Stomach (tissue), 4 donors: ENCODE measurements at regions not wholly inside any gene's neighbourhood (a gene's known extent, or its start where the extent isn't known, plus 50 kb on each side); places are given as distances from the start of the nearest gene placed in this dataset.

Experiments used
- CTCF ChIP-seq, 7 experiments: fragments of 450-650 bp in 4 of 7; fragments of 200-600 bp in 3 of 7; sonication (generic) in 3 of 7; IDR thresholded peaks; one replicate each; pipeline ENCODE4 v1.5.1; 2016 to 2019; ENCODE audit warnings: antibody characterized with exemption in 7 of 7, control low read depth in 2 of 7, mild to moderate bottlenecking in 1 of 7
- EP300 ChIP-seq: sonication (generic); formaldehyde crosslinking; IDR thresholded peaks from one replicate; pipeline ENCODE4 v1.6.1; 2017; ENCODE audit warnings: antibody characterized with exemption
- POLR2A ChIP-seq, 4 donors: fragments of 450-650 bp; IDR thresholded peaks; one replicate each; pipeline ENCODE4 v1.6.1; 2016; ENCODE audit warnings: antibody characterized with exemption in 4 of 4, control low read depth in 2 of 4, mild to moderate bottlenecking in 1 of 4, moderate library complexity in 1 of 4

GRCh38 chr14:34087571-34087970 lies 136.7 kb upstream of the EGLN3 start:
- TF ChIP-seq EP300 (no peak), POLR2A (IDR thresholded peaks at IDR 0.05) (no peak), CTCF (IDR thresholded peaks at IDR 0.05) (no peak)
